A549 (cell line): ENCODE measurements at regions not wholly inside any gene's neighbourhood (a gene's known extent, or its start where the extent isn't known, plus 50 kb on each side); places are given as distances from the start of the nearest gene placed in this dataset.

ENCODE experiments used
- ZC3H11A ChIP-seq: fragments of 450-650 bp; IDR thresholded peaks from 2 replicates; pipeline ENCODE4 v1.6.1; 2014; ENCODE audit warnings: antibody characterized with exemption, mild to moderate bottlenecking
- TF ChIP-seq, protein P1 (sequence below): fragments of 150-350 bp; IDR thresholded peaks from 2 replicates; pipeline ENCODE4 v1.6.1; 2014; ENCODE audit warnings: low read depth, mild to moderate bottlenecking, low read length
- TF ChIP-seq, protein P2 (sequence below): fragments of 450-650 bp; IDR thresholded peaks from 2 replicates; pipeline ENCODE4 v1.6.1; 2014; ENCODE audit warnings: antibody characterized with exemption
- TF ChIP-seq, protein P3 (sequence below): fragments of >200 bp; sonication (Bioruptor Twin); formaldehyde crosslinking; IDR thresholded peaks from 3 replicates; pipeline ENCODE4 v1.5.1; 2016

DNA sequence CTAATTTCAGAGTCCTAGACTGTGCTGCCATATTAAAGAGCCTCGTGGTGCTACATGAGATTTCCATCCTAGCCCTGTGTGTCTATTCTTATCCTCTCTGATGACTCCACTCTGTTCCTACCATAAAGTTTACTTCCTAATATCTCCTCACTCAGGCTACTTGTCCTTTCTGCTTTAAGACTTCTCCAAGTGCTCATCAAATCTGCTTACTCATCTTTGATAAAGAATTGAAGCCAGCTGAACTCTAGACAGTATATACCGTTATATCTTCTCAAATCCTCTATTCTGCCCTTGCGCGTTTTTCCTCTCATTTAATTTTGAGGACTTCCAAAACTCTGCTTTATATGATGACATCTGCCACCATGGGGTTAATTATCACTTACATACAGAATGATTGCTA lies 539.5 kb downstream of the HAPSTR1 start:
- no peak for TF ChIP-seq ZC3H11A
- TF ChIP-seq, protein P1, sequence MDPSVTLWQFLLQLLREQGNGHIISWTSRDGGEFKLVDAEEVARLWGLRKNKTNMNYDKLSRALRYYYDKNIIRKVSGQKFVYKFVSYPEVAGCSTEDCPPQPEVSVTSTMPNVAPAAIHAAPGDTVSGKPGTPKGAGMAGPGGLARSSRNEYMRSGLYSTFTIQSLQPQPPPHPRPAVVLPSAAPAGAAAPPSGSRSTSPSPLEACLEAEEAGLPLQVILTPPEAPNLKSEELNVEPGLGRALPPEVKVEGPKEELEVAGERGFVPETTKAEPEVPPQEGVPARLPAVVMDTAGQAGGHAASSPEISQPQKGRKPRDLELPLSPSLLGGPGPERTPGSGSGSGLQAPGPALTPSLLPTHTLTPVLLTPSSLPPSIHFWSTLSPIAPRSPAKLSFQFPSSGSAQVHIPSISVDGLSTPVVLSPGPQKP = no peak
- TF ChIP-seq, protein P2, sequence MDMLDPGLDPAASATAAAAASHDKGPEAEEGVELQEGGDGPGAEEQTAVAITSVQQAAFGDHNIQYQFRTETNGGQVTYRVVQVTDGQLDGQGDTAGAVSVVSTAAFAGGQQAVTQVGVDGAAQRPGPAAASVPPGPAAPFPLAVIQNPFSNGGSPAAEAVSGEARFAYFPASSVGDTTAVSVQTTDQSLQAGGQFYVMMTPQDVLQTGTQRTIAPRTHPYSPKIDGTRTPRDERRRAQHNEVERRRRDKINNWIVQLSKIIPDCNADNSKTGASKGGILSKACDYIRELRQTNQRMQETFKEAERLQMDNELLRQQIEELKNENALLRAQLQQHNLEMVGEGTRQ = no peak
- TF ChIP-seq, protein P3, sequence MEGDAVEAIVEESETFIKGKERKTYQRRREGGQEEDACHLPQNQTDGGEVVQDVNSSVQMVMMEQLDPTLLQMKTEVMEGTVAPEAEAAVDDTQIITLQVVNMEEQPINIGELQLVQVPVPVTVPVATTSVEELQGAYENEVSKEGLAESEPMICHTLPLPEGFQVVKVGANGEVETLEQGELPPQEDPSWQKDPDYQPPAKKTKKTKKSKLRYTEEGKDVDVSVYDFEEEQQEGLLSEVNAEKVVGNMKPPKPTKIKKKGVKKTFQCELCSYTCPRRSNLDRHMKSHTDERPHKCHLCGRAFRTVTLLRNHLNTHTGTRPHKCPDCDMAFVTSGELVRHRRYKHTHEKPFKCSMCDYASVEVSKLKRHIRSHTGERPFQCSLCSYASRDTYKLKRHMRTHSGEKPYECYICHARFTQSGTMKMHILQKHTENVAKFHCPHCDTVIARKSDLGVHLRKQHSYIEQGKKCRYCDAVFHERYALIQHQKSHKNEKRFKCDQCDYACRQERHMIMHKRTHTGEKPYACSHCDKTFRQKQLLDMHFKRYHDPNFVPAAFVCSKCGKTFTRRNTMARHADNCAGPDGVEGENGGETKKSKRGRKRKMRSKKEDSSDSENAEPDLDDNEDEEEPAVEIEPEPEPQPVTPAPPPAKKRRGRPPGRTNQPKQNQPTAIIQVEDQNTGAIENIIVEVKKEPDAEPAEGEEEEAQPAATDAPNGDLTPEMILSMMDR = no peak
